ENCODE measurements at regions not wholly inside any gene's neighbourhood (a gene's known extent, or its start where the extent isn't known, plus 50 kb on each side); places are given as distances from the start of the nearest gene placed in this dataset.
"Not testable (repeated sequence)": the region's sequence is repeated elsewhere in the genome, so short reads cannot be mapped to it uniquely, and the experiment has no call there.

DNA sequence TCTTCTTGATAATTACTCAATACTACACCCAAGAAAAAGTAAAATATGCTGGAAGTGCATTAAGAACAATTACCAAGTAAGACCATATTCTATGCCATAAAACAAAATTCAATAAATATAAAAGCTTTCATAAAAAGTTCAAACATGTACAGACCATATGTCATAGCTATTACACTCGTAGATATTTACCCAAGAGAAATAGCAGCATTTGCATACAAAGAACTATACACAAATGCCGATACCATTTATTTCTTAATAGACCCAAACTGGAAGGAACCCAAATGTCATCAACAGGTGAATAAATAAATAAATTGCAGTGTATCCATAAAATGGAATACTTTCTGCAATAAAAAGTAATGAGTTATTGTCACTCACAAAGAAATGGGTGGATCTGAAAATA lies 78.3 kb upstream of the SLC16A7 start:
- DNase-seq, result no peak
- in situ Hi-C loops (cut with HindIII; ENCODE audit: low pct_ligation_motif_present, low pct_unique_long_range_greater_than_20kb, low sequenced_read_pairs), result no loop called here

- in situ Hi-C loops (cut with HindIII; ENCODE audit: low pct_ligation_motif_present, low pct_unique_long_range_greater_than_20kb, low sequenced_read_pairs), result no loop called here
- peak; percentile 20 for DNase-seq
Observed at GRCh38 chr12:59500915-59501314, 94.9 kb upstream of the SLC16A7 start.

DNA sequence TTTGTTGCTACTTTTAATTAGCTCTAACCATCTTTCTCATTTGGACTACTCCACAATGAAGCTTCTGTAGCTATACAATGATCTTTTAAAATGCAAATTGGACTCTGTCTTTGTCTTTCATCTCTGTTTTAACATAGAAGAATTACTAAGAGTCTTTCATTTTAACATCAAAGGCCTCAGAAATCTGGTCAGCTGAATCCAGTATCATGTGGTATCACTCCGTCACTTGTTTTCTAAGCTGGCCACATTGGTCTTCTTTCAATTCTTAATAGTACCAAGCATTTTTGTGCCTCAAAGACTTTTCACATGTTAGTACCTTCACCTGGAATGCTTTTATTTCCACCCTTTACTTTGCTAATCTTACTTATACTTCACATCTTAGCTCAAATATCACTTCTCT lies 95.5 kb upstream of the SLC16A7 start:
- DNase-seq, result no peak
- in situ Hi-C loops (cut with HindIII; ENCODE audit: low pct_ligation_motif_present, low pct_unique_long_range_greater_than_20kb, low sequenced_read_pairs), result no loop called here

- no peak for DNase-seq
Observed at GRCh38 chr12:59499774-59500173, 96.1 kb upstream of the SLC16A7 start.

DNA sequence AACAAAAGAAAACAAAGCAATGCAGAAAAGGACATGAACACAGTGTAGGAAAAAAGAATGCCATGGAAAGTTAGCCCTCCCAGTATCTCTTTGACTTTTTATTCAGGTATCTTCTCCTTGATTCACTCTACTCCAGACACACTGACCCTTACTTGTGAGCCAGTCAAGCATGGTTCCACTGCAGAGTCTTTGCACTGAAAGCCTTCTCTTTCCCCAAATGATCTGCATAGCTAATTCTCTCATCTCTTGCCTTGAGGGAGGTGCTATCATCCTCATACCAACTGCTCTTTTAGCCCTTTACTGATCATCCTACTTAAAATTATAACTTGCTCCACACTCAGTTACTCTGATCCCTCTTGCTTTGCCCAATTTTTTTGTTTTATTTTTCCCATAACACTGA lies 101.2 kb upstream of the SLC16A7 start:
- in situ Hi-C loops (cut with HindIII; ENCODE audit: low pct_ligation_motif_present, low pct_unique_long_range_greater_than_20kb, low sequenced_read_pairs), result no loop called here
- no peak for DNase-seq

More at GRCh38 chr12:59499774-59500173, 96.1 kb upstream of the SLC16A7 start:
- in situ Hi-C loops (cut with HindIII; ENCODE audit: low pct_ligation_motif_present, low pct_unique_long_range_greater_than_20kb, low sequenced_read_pairs), result no loop called here

- DNase-seq, result no peak
- in situ Hi-C loops (cut with HindIII; ENCODE audit: low pct_ligation_motif_present, low pct_unique_long_range_greater_than_20kb, low sequenced_read_pairs), result no loop called here
Observed at GRCh38 chr12:59491877-59492276, 104.0 kb upstream of the SLC16A7 start.

DNA sequence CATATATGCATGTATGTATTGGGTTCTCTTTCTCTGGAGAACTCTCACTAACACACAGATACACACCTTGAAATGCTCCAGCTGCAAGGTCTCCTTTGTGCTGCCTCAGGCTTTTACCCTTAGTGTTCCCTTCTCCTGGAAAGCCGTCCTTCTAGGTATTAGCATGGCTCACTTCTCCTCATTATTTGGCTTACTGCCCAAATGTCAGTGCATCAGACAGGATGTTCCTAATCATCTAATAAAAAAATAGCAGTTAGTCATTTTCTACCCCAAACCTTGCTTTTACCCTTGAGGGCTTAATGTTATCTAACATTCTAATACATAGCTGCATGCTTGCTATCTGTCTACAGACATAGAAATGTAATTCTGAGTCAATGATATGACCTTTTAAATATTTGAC lies 109.0 kb upstream of the SLC16A7 start:
- no peak for DNase-seq
- in situ Hi-C loops (cut with HindIII; ENCODE audit: low pct_ligation_motif_present, low pct_unique_long_range_greater_than_20kb, low sequenced_read_pairs), result no loop called here

- in situ Hi-C loops (cut with HindIII; ENCODE audit: low pct_ligation_motif_present, low pct_unique_long_range_greater_than_20kb, low sequenced_read_pairs), result no loop called here
- DNase-seq, result no peak
Observed at GRCh38 chr12:59484575-59484974, 111.3 kb upstream of the SLC16A7 start.

- in situ Hi-C loops (cut with HindIII; ENCODE audit: low pct_ligation_motif_present, low pct_unique_long_range_greater_than_20kb, low sequenced_read_pairs); DNase-seq: not testable (repeated sequence)
Observed at GRCh38 chr12:59474236-59474635, 121.6 kb upstream of the SLC16A7 start.

DNA sequence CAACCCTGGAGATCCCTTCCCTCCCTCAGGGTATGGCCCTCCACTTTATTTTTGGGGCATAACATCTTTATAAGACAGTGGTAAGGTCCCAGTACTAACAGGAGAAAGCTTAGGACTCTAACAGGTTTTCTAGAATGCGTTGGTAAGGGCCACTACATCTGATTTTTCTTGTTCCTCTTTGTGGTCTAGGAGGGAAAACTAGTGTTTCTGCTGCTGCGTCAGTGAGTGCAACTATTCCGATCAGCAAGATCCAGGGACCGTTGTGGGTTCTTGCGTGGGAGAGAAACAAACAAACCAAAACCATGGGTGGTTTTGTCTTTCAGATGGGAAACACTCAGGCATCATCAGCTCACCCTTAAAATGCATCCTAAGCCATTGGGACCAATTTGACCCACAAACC lies 123.6 kb upstream of the SLC16A7 start:
- in situ Hi-C loops (cut with HindIII; ENCODE audit: low pct_ligation_motif_present, low pct_unique_long_range_greater_than_20kb, low sequenced_read_pairs), result no loop called here
- DNase-seq, result no peak

- in situ Hi-C loops (cut with HindIII; ENCODE audit: low pct_ligation_motif_present, low pct_unique_long_range_greater_than_20kb, low sequenced_read_pairs), result no loop called here
- DNase-seq, result peak; percentile 27
Observed at GRCh38 chr12:59459966-59460660, 135.7 kb upstream of the SLC16A7 start.

DNA sequence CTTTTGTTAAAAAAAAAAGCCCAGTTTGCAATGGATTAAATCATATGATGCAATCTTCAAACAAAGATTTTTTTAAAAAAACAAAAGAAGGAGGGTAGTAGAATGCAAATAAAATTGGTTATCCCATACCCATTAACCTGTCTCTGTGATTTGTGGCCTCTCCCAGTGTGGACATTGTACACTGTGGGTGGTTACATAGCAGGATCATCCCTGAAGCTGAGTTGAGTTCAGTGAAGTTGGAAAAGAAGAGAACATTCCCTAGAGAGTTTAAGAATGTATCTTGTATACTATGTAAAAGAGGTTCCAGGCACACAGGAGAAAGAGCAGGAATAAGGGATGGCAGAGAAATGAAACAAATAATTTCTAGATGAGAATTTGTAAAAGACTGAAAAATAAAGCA lies 142.4 kb upstream of the SLC16A7 start:
- DNase-seq, result no peak
- in situ Hi-C loops (cut with HindIII; ENCODE audit: low pct_ligation_motif_present, low pct_unique_long_range_greater_than_20kb, low sequenced_read_pairs), result no loop called here

DNA sequence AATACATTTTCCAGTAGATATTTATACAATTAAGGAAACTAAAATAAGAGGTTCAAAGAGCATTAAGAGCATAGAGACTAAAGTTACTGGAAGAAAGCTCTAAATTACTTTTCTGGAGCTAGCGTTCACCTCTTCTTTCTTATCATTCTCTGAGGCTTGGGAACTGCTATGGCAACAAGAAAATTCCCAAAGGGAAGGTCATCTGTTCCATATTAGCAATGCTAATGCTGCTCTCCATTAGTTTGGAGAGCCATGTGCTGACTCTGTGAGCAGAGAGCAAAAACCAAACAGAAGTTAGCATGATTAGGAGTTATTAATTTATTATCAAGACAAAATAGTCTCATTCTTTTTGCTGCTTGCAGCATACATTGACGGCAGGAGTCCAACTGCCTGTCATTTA lies 143.1 kb upstream of the SLC16A7 start:
- in situ Hi-C loops (cut with HindIII; ENCODE audit: low pct_ligation_motif_present, low pct_unique_long_range_greater_than_20kb, low sequenced_read_pairs), result no loop called here
- DNase-seq, result no peak

GRCh38 chr12:59452259-59452658 lies 143.6 kb upstream of the SLC16A7 start:
- peak; percentile 65 for DNase-seq
- in situ Hi-C loops (cut with HindIII; ENCODE audit: low pct_ligation_motif_present, low pct_unique_long_range_greater_than_20kb, low sequenced_read_pairs), result no loop called here

DNA sequence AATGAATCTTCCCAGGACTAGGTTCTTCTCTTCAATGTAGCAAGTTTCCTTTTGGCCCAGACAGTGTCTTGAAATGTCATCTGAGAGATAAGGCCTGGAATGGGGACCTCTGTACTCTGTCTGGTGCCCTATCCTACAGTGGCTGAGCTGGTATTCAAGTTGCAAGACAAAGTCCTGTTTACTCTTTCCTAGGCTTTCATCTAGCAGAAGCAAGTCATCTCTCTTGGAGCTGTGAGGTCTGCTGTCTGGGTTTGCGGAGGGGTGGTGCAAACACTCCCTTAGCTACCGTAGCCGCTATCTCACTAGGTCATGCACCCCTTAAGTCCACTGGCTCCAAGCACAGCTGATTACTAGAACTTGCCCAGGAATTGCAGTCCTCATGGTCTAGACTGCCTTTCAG lies 149.7 kb upstream of the SLC16A7 start:
- in situ Hi-C loops (cut with HindIII; ENCODE audit: low pct_ligation_motif_present, low pct_unique_long_range_greater_than_20kb, low sequenced_read_pairs), result no loop called here

GRCh38 chr12:59444932-59445331 lies 150.9 kb upstream of the SLC16A7 start:
- in situ Hi-C loops (cut with HindIII; ENCODE audit: low pct_ligation_motif_present, low pct_unique_long_range_greater_than_20kb, low sequenced_read_pairs), result no loop called here
- DNase-seq, result peak; percentile 40

More for the DNA sequence above, 149.7 kb upstream of the SLC16A7 start:
- no peak for DNase-seq

- no peak for DNase-seq
- in situ Hi-C loops (cut with HindIII; ENCODE audit: low pct_ligation_motif_present, low pct_unique_long_range_greater_than_20kb, low sequenced_read_pairs), result no loop called here
Observed at GRCh38 chr12:59432057-59432456, 163.8 kb upstream of the SLC16A7 start.

DNA sequence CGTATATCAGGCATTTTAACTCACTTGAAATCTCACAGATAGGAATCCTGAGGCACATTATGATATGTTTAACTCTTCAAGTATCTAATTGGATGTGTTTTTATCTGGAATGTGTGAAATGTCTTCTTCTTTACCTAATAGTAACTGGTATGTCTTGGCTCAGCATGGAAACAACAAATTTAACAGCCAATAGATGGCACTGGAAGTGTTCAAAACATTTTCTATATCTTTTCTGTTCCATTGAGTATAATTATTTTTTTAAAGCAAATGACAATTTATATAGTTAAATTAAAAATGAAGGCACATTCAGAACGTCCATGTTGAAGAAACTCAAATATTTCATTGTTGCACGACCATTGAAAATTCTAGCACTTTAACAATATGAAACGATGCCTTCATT lies 164.6 kb upstream of the SLC16A7 start:
- in situ Hi-C loops (cut with HindIII; ENCODE audit: low pct_ligation_motif_present, low pct_unique_long_range_greater_than_20kb, low sequenced_read_pairs), result no loop called here
- DNase-seq, result peak; percentile 35

- in situ Hi-C loops (cut with HindIII; ENCODE audit: low pct_ligation_motif_present, low pct_unique_long_range_greater_than_20kb, low sequenced_read_pairs), result no loop called here
- no peak for DNase-seq
Observed at GRCh38 chr12:59429766-59430165, 166.1 kb upstream of the SLC16A7 start.

GRCh38 chr12:59425798-59426197 lies 170.0 kb upstream of the SLC16A7 start:
- no peak for DNase-seq
- in situ Hi-C loops (cut with HindIII; ENCODE audit: low pct_ligation_motif_present, low pct_unique_long_range_greater_than_20kb, low sequenced_read_pairs), result no loop called here

DNA sequence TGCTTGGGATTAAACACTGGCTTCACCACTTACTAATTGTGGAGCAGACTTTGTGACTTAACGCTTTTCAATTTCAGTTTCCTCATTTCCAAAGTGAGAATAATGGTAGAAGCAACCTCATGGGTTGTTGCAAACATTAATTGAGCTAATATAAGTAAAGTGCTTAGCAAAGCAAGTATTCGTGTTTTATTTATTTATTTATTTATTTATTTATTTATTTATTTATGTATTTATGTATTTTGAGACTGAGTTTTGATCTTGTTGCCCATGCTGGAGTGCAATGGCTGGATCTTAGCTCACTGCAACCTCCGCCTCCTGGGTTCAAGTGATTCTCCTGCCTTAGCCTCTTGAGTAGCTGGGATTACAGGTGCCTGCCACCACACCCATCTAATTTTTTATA lies 171.2 kb upstream of the SLC16A7 start:
- in situ Hi-C loops (cut with HindIII; ENCODE audit: low pct_ligation_motif_present, low pct_unique_long_range_greater_than_20kb, low sequenced_read_pairs), result loop anchor here (25.0 kb wide), 1 partner anchor 363 kb away; no protein-coding TSS in a partner anchor
- not testable (repeated sequence) for DNase-seq
